Trophoblast cell (in vitro differentiated cells and primary cell): ENCODE measurements at regions not wholly inside any gene's neighbourhood (a gene's known extent, or its start where the extent isn't known, plus 50 kb on each side); places are given as distances from the start of the nearest gene placed in this dataset.
"Not testable (repeated sequence)": the region's sequence is repeated elsewhere in the genome, so short reads cannot be mapped to it uniquely, and the experiment has no call there.

Experiments
- DNase-seq, 2 donors: peaks; one replicate each; pipeline ENCODE4 v3.0.0-alpha.2; 2016
- H2AFZ ChIP-seq: 2 replicates; pipeline ENCODE4 v1.6.1; 2013; ENCODE audit warnings: low read length, moderate library complexity, mild to moderate bottlenecking; ENCODE audit not compliant: insufficient read depth, poor library complexity
- H2AK5ac ChIP-seq: 2 replicates; pipeline ENCODE4 v1.6.1; 2013; ENCODE audit warnings: mild to moderate bottlenecking, low read length
- H2BK120ac ChIP-seq: 2 replicates; pipeline ENCODE4 v1.6.1; 2013; ENCODE audit warnings: low read length, mild to moderate bottlenecking, moderate library complexity; ENCODE audit not compliant: insufficient read depth, poor library complexity
- H2BK12ac ChIP-seq: 2 replicates; pipeline ENCODE4 v1.6.1; 2013; ENCODE audit warnings: mild to moderate bottlenecking, low read length, moderate library complexity
- H2BK5ac ChIP-seq: 2 replicates; pipeline ENCODE4 v1.6.1; 2013; ENCODE audit warnings: low read length, low read depth, moderate library complexity, mild to moderate bottlenecking; ENCODE audit not compliant: poor library complexity
- H3K14ac ChIP-seq: 2 replicates; pipeline ENCODE4 v1.6.1; 2013; ENCODE audit warnings: mild to moderate bottlenecking, low read length
- H3K18ac ChIP-seq: 2 replicates; pipeline ENCODE4 v1.6.1; 2013; ENCODE audit warnings: mild to moderate bottlenecking, low read length
- H3K23ac ChIP-seq: 2 replicates; pipeline ENCODE4 v1.6.1; 2013; ENCODE audit warnings: low read length
- H3K27ac ChIP-seq: 2 replicates; pipeline ENCODE4 v1.5.1; 2013; ENCODE audit warnings: low read depth, mild to moderate bottlenecking, inconsistent platforms, low read length, moderate library complexity
- H3K27me3 ChIP-seq: 2 replicates; pipeline ENCODE4 v1.6.1; 2013; ENCODE audit warnings: inconsistent platforms, mild to moderate bottlenecking, low read length, moderate library complexity; ENCODE audit not compliant: insufficient read depth
- H3K36me3 ChIP-seq, 2 experiments: 1 replicate in 1 of 2; 2 replicates in 1 of 2; pipeline ENCODE4 v1.6.1; 2013; ENCODE audit warnings: low read length in 2 of 2, mild to moderate bottlenecking in 2 of 2, moderate library complexity in 1 of 2; ENCODE audit not compliant: insufficient read depth in 2 of 2, control insufficient read depth in 1 of 2
- H3K4ac ChIP-seq: 2 replicates; pipeline ENCODE4 v1.6.1; 2013; ENCODE audit warnings: low read depth, mild to moderate bottlenecking, low read length, moderate library complexity
- H3K4me1 ChIP-seq, 2 experiments: 1 replicate in 1 of 2; 2 replicates in 1 of 2; pipeline ENCODE4 v1.6.1; 2013; ENCODE audit warnings: low read length in 2 of 2, mild to moderate bottlenecking in 2 of 2, moderate library complexity in 1 of 2; ENCODE audit not compliant: insufficient read depth in 2 of 2, control insufficient read depth in 1 of 2
- H3K4me2 ChIP-seq: 2 replicates; pipeline ENCODE4 v1.6.1; 2013; ENCODE audit warnings: inconsistent platforms, mild to moderate bottlenecking, low read length, moderate library complexity
- H3K4me3 ChIP-seq: 2 replicates; pipeline ENCODE4 v1.5.1; 2013; ENCODE audit warnings: mild to moderate bottlenecking, low read depth, low read length, inconsistent platforms
- H3K79me1 ChIP-seq: one replicate; pipeline ENCODE4 v1.6.1; 2013; ENCODE audit warnings: low read length
- H3K79me2 ChIP-seq: 2 replicates; pipeline ENCODE4 v1.6.1; 2013; ENCODE audit warnings: low read length, mild to moderate bottlenecking; ENCODE audit not compliant: control insufficient read depth, insufficient read depth, poor library complexity
- H3K9ac ChIP-seq: 2 replicates; pipeline ENCODE4 v1.6.1; 2013; ENCODE audit warnings: mild to moderate bottlenecking, low read length
- H3K9me3 ChIP-seq: 2 replicates; pipeline ENCODE4 v1.6.1; 2013; ENCODE audit warnings: low read depth, mild to moderate bottlenecking, control low read depth, inconsistent platforms, low read length; ENCODE audit not compliant: insufficient read depth
- H4K12ac ChIP-seq: 2 replicates; pipeline ENCODE4 v1.6.1; 2013; ENCODE audit warnings: low read depth, mild to moderate bottlenecking, low read length, moderate library complexity
- H4K8ac ChIP-seq: 2 replicates; pipeline ENCODE4 v1.6.1; 2013; ENCODE audit warnings: low read depth, mild to moderate bottlenecking, low read length, moderate library complexity
- H4K91ac ChIP-seq: one replicate; pipeline ENCODE4 v1.6.1; 2013; ENCODE audit warnings: low read depth, mild to moderate bottlenecking, low read length, moderate library complexity
- WGBS: extraction: QIAGEN DNeasy Blood & Tissue Kit; methylation state at CpG from one replicate; pipeline ENCODE4 v1.1.7; 2013; ENCODE audit warnings: missing lambda C conversion rate; ENCODE audit not compliant: insufficient read length, insufficient coverage; ENCODE audit errors: extremely low coverage; 5-methylcytosine and 5-hydroxymethylcytosine counted together

GRCh38 chrX:144627947-144628346, 619.4 kb upstream of the SPANXN1 start:
- H3K4me2 ChIP-seq: no peak overlapping the region
- no CpG with 5 or more reads among the region's 3 CpGs for WGBS

GRCh38 chrX:144634451-144634850, 612.9 kb upstream of the SPANXN1 start:
- not testable (repeated sequence) for H2AK5ac ChIP-seq, H4K91ac ChIP-seq, H3K9me3 ChIP-seq, H4K8ac ChIP-seq, H3K79me1 ChIP-seq, H3K4me2 ChIP-seq, H3K14ac ChIP-seq, H3K4me3 ChIP-seq, H3K4ac ChIP-seq, H2BK5ac ChIP-seq, H3K79me2 ChIP-seq, H3K27me3 ChIP-seq, H3K23ac ChIP-seq, H3K9ac ChIP-seq, DNase-seq, H3K36me3 ChIP-seq, H4K12ac ChIP-seq, H3K18ac ChIP-seq, H2BK12ac ChIP-seq, H3K27ac ChIP-seq, H3K4me1 ChIP-seq, H2BK120ac ChIP-seq, H2AFZ ChIP-seq
- WGBS: no CpG with 5 or more reads among the region's 8 CpGs

More at GRCh38 chrX:144627947-144628346, 619.4 kb upstream of the SPANXN1 start:
- Histone ChIP-seq H4K12ac (no peak overlapping the region), H3K18ac (no peak overlapping the region), H3K4me1 (no peaks in the 10 kb centered on the region), H3K27ac (no peak overlapping the region), H3K79me1 (no peaks in the 10 kb centered on the region), H2AFZ (no peak overlapping the region), H3K14ac (no peak overlapping the region), H3K23ac (no peak overlapping the region), H3K36me3 (no peaks in the 10 kb centered on the region), H2BK5ac (no peak overlapping the region), H3K79me2 (no peaks in the 10 kb centered on the region), H3K4ac (no peak overlapping the region), H3K9ac (no peak overlapping the region), H3K4me3 (no peak overlapping the region), H4K91ac (no peak overlapping the region), H3K9me3 (no peaks in the 10 kb centered on the region), H2AK5ac (no peak overlapping the region), H3K27me3 (no peaks in the 10 kb centered on the region), H2BK120ac (no peak overlapping the region), H4K8ac (no peak overlapping the region), H2BK12ac (no peak overlapping the region)
- DNase-seq: no peak

GRCh38 chrX:144637731-144638130, 609.6 kb upstream of the SPANXN1 start:
- Histone ChIP-seq H3K23ac (no peak overlapping the region), H3K9me3 (no peaks in the 10 kb centered on the region), H3K14ac (no peak overlapping the region), H3K27ac (no peak overlapping the region), H4K12ac (no peak overlapping the region), H4K8ac (no peak overlapping the region), H2BK12ac (no peak overlapping the region), H4K91ac (no peak overlapping the region), H3K4me1 (no peaks in the 10 kb centered on the region), H2BK120ac (no peak overlapping the region), H3K27me3 (no peaks in the 10 kb centered on the region), H3K36me3 (no peaks in the 10 kb centered on the region), H3K18ac (no peak overlapping the region), H2BK5ac (no peak overlapping the region), H3K79me2 (no peaks in the 10 kb centered on the region), H3K4ac (no peak overlapping the region), H2AK5ac (no peak overlapping the region), H3K9ac (no peak overlapping the region), H3K79me1 (no peaks in the 10 kb centered on the region), H3K4me2 (no peak overlapping the region), H3K4me3 (no peak overlapping the region), H2AFZ (no peak overlapping the region)
- DNase-seq: no peak
- WGBS: no CpG with 5 or more reads among the region's 2 CpGs

- no peak overlapping the region for H2BK120ac ChIP-seq
- no peak overlapping the region for H3K18ac ChIP-seq
- no CpG with 5 or more reads among the region's 2 CpGs for WGBS
- H3K9ac ChIP-seq: no peak overlapping the region
- no peak overlapping the region for H2AK5ac ChIP-seq
- H3K27ac ChIP-seq: no peak overlapping the region
- no peaks in the 10 kb centered on the region for H3K4me1 ChIP-seq
- no peaks in the 10 kb centered on the region for H3K9me3 ChIP-seq
- no peak overlapping the region for H2BK5ac ChIP-seq
- no peak overlapping the region for H3K23ac ChIP-seq
- no peak overlapping the region for H4K8ac ChIP-seq
- H3K4me3 ChIP-seq: no peak overlapping the region
- no peak overlapping the region for H4K12ac ChIP-seq
- H3K79me2 ChIP-seq: no peaks in the 10 kb centered on the region
- H3K4ac ChIP-seq: no peak overlapping the region
- H2AFZ ChIP-seq: no peak overlapping the region
- no peaks in the 10 kb centered on the region for H3K79me1 ChIP-seq
- no peaks in the 10 kb centered on the region for H3K27me3 ChIP-seq
- no peak overlapping the region for H3K4me2 ChIP-seq
- no peak for DNase-seq
- H3K36me3 ChIP-seq: no peaks in the 10 kb centered on the region
- no peak overlapping the region for H3K14ac ChIP-seq
- no peak overlapping the region for H4K91ac ChIP-seq
- no peak overlapping the region for H2BK12ac ChIP-seq
Observed at GRCh38 chrX:144648788-144649187, 598.5 kb upstream of the SPANXN1 start.
